ENCODE measurements at regions not wholly inside any gene's neighbourhood (a gene's known extent, or its start where the extent isn't known, plus 50 kb on each side); places are given as distances from the start of the nearest gene placed in this dataset.

DNA sequence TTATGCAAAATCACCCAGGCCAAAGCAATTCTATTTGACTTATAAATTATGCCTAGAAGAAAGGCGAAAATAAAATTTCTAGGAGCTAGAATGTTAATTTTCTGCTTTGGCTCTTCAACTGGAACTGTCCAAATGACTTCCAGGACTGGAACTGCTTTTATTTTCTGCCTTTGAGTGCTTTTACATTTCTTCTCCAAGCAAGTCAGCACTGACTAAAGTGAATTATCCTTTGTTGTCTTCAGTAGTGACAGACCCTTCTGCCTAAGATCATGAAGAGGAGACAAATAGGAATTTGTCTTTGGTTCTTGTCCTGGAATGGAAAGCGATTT lies 255.9 kb downstream of the DNAJB9 start:
- TF ChIP-seq, protein P1, sequence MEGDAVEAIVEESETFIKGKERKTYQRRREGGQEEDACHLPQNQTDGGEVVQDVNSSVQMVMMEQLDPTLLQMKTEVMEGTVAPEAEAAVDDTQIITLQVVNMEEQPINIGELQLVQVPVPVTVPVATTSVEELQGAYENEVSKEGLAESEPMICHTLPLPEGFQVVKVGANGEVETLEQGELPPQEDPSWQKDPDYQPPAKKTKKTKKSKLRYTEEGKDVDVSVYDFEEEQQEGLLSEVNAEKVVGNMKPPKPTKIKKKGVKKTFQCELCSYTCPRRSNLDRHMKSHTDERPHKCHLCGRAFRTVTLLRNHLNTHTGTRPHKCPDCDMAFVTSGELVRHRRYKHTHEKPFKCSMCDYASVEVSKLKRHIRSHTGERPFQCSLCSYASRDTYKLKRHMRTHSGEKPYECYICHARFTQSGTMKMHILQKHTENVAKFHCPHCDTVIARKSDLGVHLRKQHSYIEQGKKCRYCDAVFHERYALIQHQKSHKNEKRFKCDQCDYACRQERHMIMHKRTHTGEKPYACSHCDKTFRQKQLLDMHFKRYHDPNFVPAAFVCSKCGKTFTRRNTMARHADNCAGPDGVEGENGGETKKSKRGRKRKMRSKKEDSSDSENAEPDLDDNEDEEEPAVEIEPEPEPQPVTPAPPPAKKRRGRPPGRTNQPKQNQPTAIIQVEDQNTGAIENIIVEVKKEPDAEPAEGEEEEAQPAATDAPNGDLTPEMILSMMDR (IDR thresholded peaks at IDR 0.05; ENCODE audit: low read length): no peak
- no peak for TF ChIP-seq EZH2 (IDR thresholded peaks at IDR 0.05; ENCODE audit: borderline replicate concordance, low read length)
